HepG2 (cell line): ENCODE measurements at regions not wholly inside any gene's neighbourhood (a gene's known extent, or its start where the extent isn't known, plus 50 kb on each side); places are given as distances from the start of the nearest gene placed in this dataset.
"Not testable (repeated sequence)": the region's sequence is repeated elsewhere in the genome, so short reads cannot be mapped to it uniquely, and the experiment has no call there.

ENCODE experiments used
- ATAC-seq: fragments of 200-7000 bp; cut with Tn5 transposase; 3 replicates; pipeline ENCODE4 v1.9.1; 2020; ENCODE audit warnings: mild to moderate bottlenecking, moderate library complexity
- BruUV-seq: library from RNA; stranded (reverse); fragments of 400-500 nt; replicated peaks from 2 replicates; lab custom pipeline; 2021; lab: Mats Ljungman, UMichigan
- CTCF ChIA-PET: fragments of 300-600 bp; formaldehyde crosslinking; extraction: SDS; loops from one replicate; lab custom pipeline; 2021; ENCODE audit warnings: low total read pairs, inconsistent platforms, low intra/inter-chr PET ratio; lab: Yijun Ruan, JAX
- POLR2A ChIA-PET: fragments of 350-600 bp; sonication (Branson Sonifier 250); formaldehyde crosslinking; loops from one replicate; lab custom pipeline; 2020; ENCODE audit warnings: antibody characterized with exemption, inconsistent platforms; lab: Yijun Ruan, JAX
- DNase-seq: peaks from one replicate; pipeline ENCODE4 v3.0.0-alpha.2; 2015; ENCODE audit warnings: low spot score
- FAIRE-seq: peaks from 3 replicates; lab custom pipeline; 2011; peaks lifted over from hg19 to GRCh38; lab: Jason Lieb, UNC
- H2AFZ ChIP-seq: one replicate; pipeline ENCODE4 v1.6.1; 2011; ENCODE audit warnings: low read length, inconsistent platforms
- H3K27ac ChIP-seq: fragments of 300-600 bp; 3 replicates; pipeline ENCODE4 v1.8.0; 2011; ENCODE audit warnings: mixed run types, mild to moderate bottlenecking, mixed read lengths, low read length, inconsistent platforms; ENCODE audit not compliant: insufficient read depth; ENCODE audit errors: extremely low read length
- H3K27me3 ChIP-seq, 2 experiments: fragments of 200-600 bp in 1 of 2; 2 replicates in 1 of 2; 3 replicates in 1 of 2; pipeline versions ENCODE4 v1.6.0 to v1.8.0; 2011; ENCODE audit warnings: low read length in 2 of 2, mild to moderate bottlenecking in 2 of 2, moderate library complexity in 2 of 2, inconsistent platforms in 1 of 2; ENCODE audit not compliant: insufficient read depth in 2 of 2, control insufficient read depth in 1 of 2
- H3K36me3 ChIP-seq, 2 experiments: fragments of 200-600 bp in 1 of 2; replicated peaks in 1 of 2; 2 replicates in 1 of 2; 3 replicates in 1 of 2; pipeline versions ENCODE4 v1.5.1 to v1.8.0; 2011; ENCODE audit warnings: low read length in 2 of 2, inconsistent platforms in 1 of 2; ENCODE audit not compliant: insufficient read depth in 2 of 2, control insufficient read depth in 1 of 2
- H3K4me1 ChIP-seq: 2 replicates; pipeline ENCODE4 v1.5.1; 2012; ENCODE audit warnings: low read length, inconsistent platforms; ENCODE audit not compliant: insufficient read depth
- H3K4me2 ChIP-seq: 2 replicates; pipeline ENCODE4 v1.6.0; 2011; ENCODE audit warnings: low read depth, low read length, inconsistent platforms
- H3K4me3 ChIP-seq, 3 experiments: fragments of 200-600 bp in 1 of 3; sonication (generic), shearing (Covaris generic) in 1 of 3; replicated peaks in 1 of 3; 2 replicates each; pipeline ENCODE4 v1.5.1; 2011 to 2016; ENCODE audit warnings: low read length in 3 of 3, inconsistent platforms in 2 of 3, low read depth in 2 of 3, mild to moderate bottlenecking in 2 of 3, control low read depth in 1 of 3, mixed read lengths in 1 of 3; ENCODE audit not compliant: insufficient read depth in 1 of 3
- H3K79me2 ChIP-seq: one replicate; pipeline ENCODE4 v1.6.1; 2011; ENCODE audit warnings: low read length, inconsistent platforms; ENCODE audit not compliant: insufficient read depth
- H3K9ac ChIP-seq: 2 replicates; pipeline ENCODE4 v1.6.0; 2011; ENCODE audit warnings: mild to moderate bottlenecking, low read depth, low read length, inconsistent platforms; ENCODE audit not compliant: insufficient read depth
- H3K9me3 ChIP-seq: 2 replicates; pipeline ENCODE4 v1.5.1; 2012; ENCODE audit warnings: mild to moderate bottlenecking, low read length
- H4K20me1 ChIP-seq: 2 replicates; pipeline ENCODE4 v1.6.0; 2011; ENCODE audit warnings: inconsistent platforms, mild to moderate bottlenecking, low read length, moderate library complexity; ENCODE audit not compliant: insufficient read depth
- AGO2 ChIP-seq: fragments of 200-400 bp; formaldehyde crosslinking; optimal IDR thresholded peaks from 2 replicates; pipeline ENCODE3; 2017; ENCODE audit warnings: mild to moderate bottlenecking, low read depth, low read length, moderate library complexity
- CENPX ChIP-seq: sonication (generic); formaldehyde crosslinking; IDR thresholded peaks from 2 replicates; pipeline ENCODE4 v1.9.0; 2021; ENCODE audit warnings: mild to moderate bottlenecking, missing genetic modification reagents, moderate library complexity
- CREB3 ChIP-seq: sonication (generic); formaldehyde crosslinking; IDR thresholded peaks from 2 replicates; pipeline ENCODE4 v1.5.0; 2020; ENCODE audit warnings: missing genetic modification reagents
- ESRRA ChIP-seq: sonication (generic); formaldehyde crosslinking; IDR thresholded peaks from 2 replicates; pipeline ENCODE4 v1.5.1; 2020; ENCODE audit warnings: mild to moderate bottlenecking, low read depth, missing genetic modification reagents
- ETS1 ChIP-seq: sonication (generic); formaldehyde crosslinking; IDR thresholded peaks from 2 replicates; pipeline ENCODE4 v1.4.0; 2020; ENCODE audit warnings: missing genetic modification reagents
- FOXA1 ChIP-seq, 2 experiments: fragments of 450-650 bp in 1 of 2; sonication (generic) in 1 of 2; formaldehyde crosslinking in 1 of 2; IDR thresholded peaks; 2 replicates each; pipeline versions ENCODE4 v1.4.0 to v1.6.1; 2016 to 2020; ENCODE audit warnings: missing genetic modification reagents in 1 of 2
- ZNF362 ChIP-seq: sonication (generic); formaldehyde crosslinking; IDR thresholded peaks from 2 replicates; pipeline ENCODE4 v1.4.0; 2020; ENCODE audit warnings: missing genetic modification reagents, mild to moderate bottlenecking, borderline replicate concordance
- WGBS: methylation state at CpG from one replicate; pipeline ENCODE4 v1.1.6; 2017; ENCODE audit warnings: low lambda C conversion rate; 5-methylcytosine and 5-hydroxymethylcytosine counted together
- in situ Hi-C: cut with HindIII; loops from 2 replicates; pipeline ENCODE4 v1.10.0; 2017; ENCODE audit warnings: low pct_unique_long_range_greater_than_20kb; ENCODE audit not compliant: extremely low pct_ligation_motif_present
- intact Hi-C: fragments of 100-400 bp; cut with micrococcal nuclease; formaldehyde crosslinking; loops from one replicate; pipeline ENCODE4 v1.10.0; 2022; ENCODE audit not compliant: unreplicated experiment

GRCh38 chr12:23282701-23283100 lies 657.7 kb downstream of the ETNK1 start:
- CTCF ChIA-PET, result no interaction called here
- intact Hi-C loops (no loop called here), in situ Hi-C loops (no loop called here)
- Histone ChIP-seq H3K4me3 (no peak overlapping the region), H3K79me2 (no peaks in the 10 kb centered on the region), H3K36me3 (no peaks in the 10 kb centered on the region), H2AFZ (no peak overlapping the region), H3K4me2 (no peak overlapping the region), H3K9ac (no peak overlapping the region), H3K4me1 (no peaks in the 10 kb centered on the region), H4K20me1 (no peaks in the 10 kb centered on the region), H3K9me3 (no peaks in the 10 kb centered on the region), H3K27me3 (no peaks in the 10 kb centered on the region), H3K27ac (no peak overlapping the region)
- ATAC-seq, result no peak
- no peak for DNase-seq
- no TSS peak for BruUV-seq
- FAIRE-seq, result no peak
- TF ChIP-seq CREB3 (CRISPR knock-in tag) (no peak), ZNF362 (CRISPR knock-in tag) (no peak), CENPX (no peak), FOXA1 (IDR thresholded peaks at IDR 0.05) (no peak), FOXA1 (CRISPR knock-in tag; IDR thresholded peaks at IDR 0.05) (no peak), ETS1 (CRISPR knock-in tag) (no peak), ESRRA (CRISPR knock-in tag) (no peak), AGO2 (no peak)
- POLR2A ChIA-PET, result no interaction called here

GRCh38 chr12:23285764-23286530 lies 661.0 kb downstream of the ETNK1 start:
- DNase-seq, in situ Hi-C loops, ATAC-seq, intact Hi-C loops, H2AFZ ChIP-seq, BruUV-seq, H4K20me1 ChIP-seq, H3K36me3 ChIP-seq, H3K27me3 ChIP-seq, H3K9me3 ChIP-seq, H3K4me2 ChIP-seq, POLR2A ChIA-PET, CTCF ChIA-PET, H3K79me2 ChIP-seq, H3K4me3 ChIP-seq, FAIRE-seq, H3K9ac ChIP-seq, H3K4me1 ChIP-seq, H3K27ac ChIP-seq: not testable (repeated sequence)
- WGBS, result 82% methylated on average over 37 of the region's 57 CpGs
